ENCODE measurements at regions not wholly inside any gene's neighbourhood (a gene's known extent, or its start where the extent isn't known, plus 50 kb on each side); places are given as distances from the start of the nearest gene placed in this dataset.
"Not testable (repeated sequence)": the region's sequence is repeated elsewhere in the genome, so short reads cannot be mapped to it uniquely, and the experiment has no call there.

- not testable (repeated sequence) for H3K36me3 ChIP-seq (ENCODE audit: insufficient read depth, low read length); H3K27ac ChIP-seq (ENCODE audit: low read depth, low read length); H3K4me3 ChIP-seq (ENCODE audit: low read length); H3K9ac ChIP-seq (ENCODE audit: low read depth, low read length); H3K4me1 ChIP-seq (ENCODE audit: insufficient read depth, low read length); H3K27me3 ChIP-seq (ENCODE audit: insufficient read depth, low read length)
- 91% methylated on average over 27 of the region's 34 CpGs for WGBS
- peaks cover 52% of the 10 kb centered on the region for H3K9me3 ChIP-seq (ENCODE audit: insufficient read depth, low read depth, low read length)
Observed at GRCh38 chr14:105686462-105687170, 160.2 kb downstream of the TMEM121 start.

- H3K36me3 ChIP-seq (ENCODE audit: insufficient read depth, low read length); H3K4me1 ChIP-seq (ENCODE audit: insufficient read depth, low read length); H3K4me3 ChIP-seq (ENCODE audit: low read length); H3K9ac ChIP-seq (ENCODE audit: low read depth, low read length); H3K27me3 ChIP-seq (ENCODE audit: insufficient read depth, low read length); H3K27ac ChIP-seq (ENCODE audit: low read depth, low read length): not testable (repeated sequence)
- 83% methylated on average over 23 of the region's 23 CpGs for WGBS
- H3K9me3 ChIP-seq (ENCODE audit: insufficient read depth, low read depth, low read length), result peaks cover 52% of the 10 kb centered on the region
Observed at GRCh38 chr14:105687171-105688022, 161.0 kb downstream of the TMEM121 start.

- peaks cover 50% of the 10 kb centered on the region for H3K9me3 ChIP-seq (ENCODE audit: insufficient read depth, low read depth, low read length)
- H3K36me3 ChIP-seq (ENCODE audit: insufficient read depth, low read length); H3K27ac ChIP-seq (ENCODE audit: low read depth, low read length); H3K9ac ChIP-seq (ENCODE audit: low read depth, low read length); H3K4me3 ChIP-seq (ENCODE audit: low read length); H3K4me1 ChIP-seq (ENCODE audit: insufficient read depth, low read length); H3K27me3 ChIP-seq (ENCODE audit: insufficient read depth, low read length): not testable (repeated sequence)
- 89% methylated on average over 10 of the region's 11 CpGs for WGBS
Observed at GRCh38 chr14:105688023-105688351, 161.6 kb downstream of the TMEM121 start.

- not testable (repeated sequence) for H3K9ac ChIP-seq (ENCODE audit: low read depth, low read length); H3K27me3 ChIP-seq (ENCODE audit: insufficient read depth, low read length); H3K4me1 ChIP-seq (ENCODE audit: insufficient read depth, low read length); H3K27ac ChIP-seq (ENCODE audit: low read depth, low read length); H3K36me3 ChIP-seq (ENCODE audit: insufficient read depth, low read length); H3K4me3 ChIP-seq (ENCODE audit: low read length)
- peaks cover 50% of the 10 kb centered on the region for H3K9me3 ChIP-seq (ENCODE audit: insufficient read depth, low read depth, low read length)
- WGBS, result 95% methylated on average over 4 of the region's 4 CpGs
Observed at GRCh38 chr14:105688664-105689221, 162.4 kb downstream of the TMEM121 start.

- H3K9me3 ChIP-seq (ENCODE audit: insufficient read depth, low read depth, low read length), result peaks cover 57% of the 10 kb centered on the region
- H3K27ac ChIP-seq (ENCODE audit: low read depth, low read length), result no peak overlapping the region
- no peaks in the 10 kb centered on the region for H3K36me3 ChIP-seq (ENCODE audit: insufficient read depth, low read length)
- WGBS, result 91% methylated on average over 1 of the region's 1 CpG
- H3K4me1 ChIP-seq (ENCODE audit: insufficient read depth, low read length), result no peaks in the 10 kb centered on the region
- H3K4me3 ChIP-seq (ENCODE audit: low read length), result no peak overlapping the region
- no peak overlapping the region for H3K9ac ChIP-seq (ENCODE audit: low read depth, low read length)
- no peaks in the 10 kb centered on the region for H3K27me3 ChIP-seq (ENCODE audit: insufficient read depth, low read length)
Observed at GRCh38 chr14:105689722-105690121, 163.3 kb downstream of the TMEM121 start.

GRCh38 chr14:105690671-105691070 lies 164.3 kb downstream of the TMEM121 start:
- Histone ChIP-seq H3K27ac (ENCODE audit: low read depth, low read length) (no peak overlapping the region), H3K9me3 (ENCODE audit: insufficient read depth, low read depth, low read length) (peaks cover 58% of the 10 kb centered on the region), H3K4me3 (ENCODE audit: low read length) (peak overlapping the region; percentile 13; the same call in 1 of the 2 replicates), H3K9ac (ENCODE audit: low read depth, low read length) (no peak overlapping the region), H3K27me3 (ENCODE audit: insufficient read depth, low read length) (no peaks in the 10 kb centered on the region), H3K36me3 (ENCODE audit: insufficient read depth, low read length) (no peaks in the 10 kb centered on the region), H3K4me1 (ENCODE audit: insufficient read depth, low read length) (no peaks in the 10 kb centered on the region)
- WGBS, result 86% methylated on average over 3 of the region's 3 CpGs

- not testable (repeated sequence) for H3K27me3 ChIP-seq (ENCODE audit: insufficient read depth, low read length); H3K27ac ChIP-seq (ENCODE audit: low read depth, low read length); H3K9ac ChIP-seq (ENCODE audit: low read depth, low read length); H3K4me3 ChIP-seq (ENCODE audit: low read length); H3K36me3 ChIP-seq (ENCODE audit: insufficient read depth, low read length); H3K4me1 ChIP-seq (ENCODE audit: insufficient read depth, low read length)
- WGBS, result 86% methylated on average over 23 of the region's 25 CpGs
- peaks cover 58% of the 10 kb centered on the region for H3K9me3 ChIP-seq (ENCODE audit: insufficient read depth, low read depth, low read length)
Observed at GRCh38 chr14:105691321-105692109, 165.1 kb downstream of the TMEM121 start.

GRCh38 chr14:105692110-105692685 lies 165.8 kb downstream of the TMEM121 start:
- not testable (repeated sequence) for H3K27me3 ChIP-seq (ENCODE audit: insufficient read depth, low read length); H3K27ac ChIP-seq (ENCODE audit: low read depth, low read length); H3K4me3 ChIP-seq (ENCODE audit: low read length); H3K9ac ChIP-seq (ENCODE audit: low read depth, low read length); H3K36me3 ChIP-seq (ENCODE audit: insufficient read depth, low read length); H3K4me1 ChIP-seq (ENCODE audit: insufficient read depth, low read length)
- H3K9me3 ChIP-seq (ENCODE audit: insufficient read depth, low read depth, low read length), result peaks cover 53% of the 10 kb centered on the region
- WGBS, result 82% methylated on average over 4 of the region's 19 CpGs

- Histone ChIP-seq H3K9ac (ENCODE audit: low read depth, low read length) (no peak overlapping the region), H3K9me3 (ENCODE audit: insufficient read depth, low read depth, low read length) (peaks cover 39% of the 10 kb centered on the region), H3K4me1 (ENCODE audit: insufficient read depth, low read length) (no peaks in the 10 kb centered on the region), H3K4me3 (ENCODE audit: low read length) (0 out of 2 replicates have a peak overlapping the region, but pooled peaks have one; percentile 19), H3K27ac (ENCODE audit: low read depth, low read length) (no peak overlapping the region), H3K36me3 (ENCODE audit: insufficient read depth, low read length) (no peaks in the 10 kb centered on the region), H3K27me3 (ENCODE audit: insufficient read depth, low read length) (no peaks in the 10 kb centered on the region)
- 89% methylated on average over 2 of the region's 2 CpGs for WGBS
Observed at GRCh38 chr14:105694961-105695360, 168.6 kb downstream of the TMEM121 start.

- WGBS, result no CpG with 5 or more reads among the region's 11 CpGs
- peaks cover 34% of the 10 kb centered on the region for H3K9me3 ChIP-seq (ENCODE audit: insufficient read depth, low read depth, low read length)
- not testable (repeated sequence) for H3K27ac ChIP-seq (ENCODE audit: low read depth, low read length); H3K36me3 ChIP-seq (ENCODE audit: insufficient read depth, low read length); H3K4me3 ChIP-seq (ENCODE audit: low read length); H3K27me3 ChIP-seq (ENCODE audit: insufficient read depth, low read length); H3K9ac ChIP-seq (ENCODE audit: low read depth, low read length); H3K4me1 ChIP-seq (ENCODE audit: insufficient read depth, low read length)
Observed at GRCh38 chr14:105696388-105696787, 170.0 kb downstream of the TMEM121 start.

All from HUES64 (cell line).